ENCODE measurements at regions not wholly inside any gene's neighbourhood (a gene's known extent, or its start where the extent isn't known, plus 50 kb on each side); places are given as distances from the start of the nearest gene placed in this dataset.
"Not testable (repeated sequence)": the region's sequence is repeated elsewhere in the genome, so short reads cannot be mapped to it uniquely, and the experiment has no call there.

DNA sequence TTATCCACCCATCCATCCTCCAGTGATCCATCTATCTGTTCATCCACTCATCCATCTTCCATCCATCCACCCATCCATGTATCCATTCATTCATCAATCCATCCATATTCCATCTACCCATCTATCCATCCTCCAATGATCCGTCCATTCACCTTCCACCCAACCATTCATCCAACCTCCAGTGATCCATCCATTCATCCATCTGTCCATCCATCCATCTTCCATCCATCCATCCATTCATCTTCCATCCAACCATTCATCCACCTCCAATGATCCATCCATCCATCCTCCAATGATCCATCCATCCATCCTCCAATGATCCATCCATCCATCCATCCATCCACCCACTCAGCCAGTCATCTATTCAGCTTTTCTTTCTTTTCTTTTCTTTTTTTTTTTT lies 156.5 kb upstream of the WSCD1 start:
- DNase-seq, result no peak

DNA sequence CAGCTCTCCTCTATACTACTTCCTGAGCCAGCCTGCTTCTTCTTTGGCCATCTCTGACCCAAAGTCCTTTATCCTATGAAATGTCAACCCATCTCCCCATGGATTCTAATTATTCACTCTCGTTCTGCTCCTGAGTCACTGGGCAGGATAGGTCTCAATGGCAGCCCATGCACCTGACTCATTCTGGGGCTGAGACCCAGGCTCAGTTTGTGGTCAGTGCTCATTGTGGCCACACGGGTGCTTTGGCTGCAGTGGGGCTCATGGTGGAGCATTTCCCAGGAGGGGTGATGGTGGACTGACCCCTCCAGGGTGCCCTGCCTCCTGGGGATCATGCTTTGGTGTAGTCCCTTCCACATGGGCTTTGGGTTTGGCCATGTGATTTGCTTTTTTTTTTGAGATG lies 154.8 kb upstream of the WSCD1 start:
- no peak for DNase-seq

DNA sequence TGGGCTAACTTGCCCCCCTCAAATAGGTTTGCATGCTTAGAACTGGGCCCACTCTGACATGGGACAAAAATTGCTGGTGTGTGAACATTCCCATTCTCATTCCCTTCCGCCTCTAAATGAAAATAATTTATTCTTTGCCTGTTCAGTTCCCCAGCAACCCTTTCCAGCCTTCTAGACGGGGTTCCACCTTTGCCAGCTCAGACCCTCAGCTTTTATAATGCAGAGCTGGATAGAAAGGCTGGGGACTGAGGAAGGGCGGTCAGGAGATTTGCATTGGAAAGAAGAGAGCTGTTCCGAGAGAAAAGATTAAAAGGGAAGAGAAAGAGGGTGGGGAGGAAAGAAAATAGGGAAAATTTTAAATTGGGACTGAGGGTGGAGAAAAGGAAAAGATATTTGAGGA lies 151.1 kb upstream of the WSCD1 start:
- no peak for DNase-seq

DNA sequence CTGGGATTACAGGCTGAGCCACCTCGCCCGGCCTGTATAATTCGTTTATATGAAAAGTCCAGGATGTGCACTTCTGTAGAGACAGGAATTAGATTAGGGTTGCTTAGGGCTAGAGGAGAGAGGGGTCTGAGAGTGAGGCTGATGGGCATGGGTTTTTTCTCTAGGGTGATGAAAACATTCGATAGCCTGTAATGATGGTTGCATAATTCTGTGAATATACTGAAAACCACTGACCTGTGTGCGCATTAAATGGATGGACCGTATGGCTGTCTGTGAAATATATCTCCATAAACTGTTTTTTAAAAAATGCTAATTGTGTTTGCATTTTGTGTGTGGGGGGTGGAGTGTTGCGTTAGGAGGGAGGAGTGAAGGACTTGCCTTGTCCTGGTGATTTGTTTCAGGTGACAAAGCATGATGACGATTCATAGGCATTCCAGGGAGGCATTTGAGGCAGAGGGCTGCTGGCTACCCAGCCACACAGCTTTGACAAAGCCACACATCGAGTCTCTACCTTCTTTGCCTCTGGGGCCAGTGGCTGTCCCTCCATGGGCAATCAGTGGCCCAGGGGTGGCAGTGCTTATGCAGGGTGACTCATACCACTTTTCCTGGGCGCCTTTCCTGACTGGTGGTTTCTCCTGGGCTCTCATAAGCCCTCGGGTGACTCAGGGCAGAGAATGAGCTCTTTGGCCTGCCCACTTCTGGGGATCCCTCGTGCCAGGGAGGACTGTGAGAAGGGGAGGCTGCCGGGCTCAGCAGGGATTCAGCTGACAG lies 148.5 kb upstream of the WSCD1 start:
- DNase-seq, result no peak

DNA sequence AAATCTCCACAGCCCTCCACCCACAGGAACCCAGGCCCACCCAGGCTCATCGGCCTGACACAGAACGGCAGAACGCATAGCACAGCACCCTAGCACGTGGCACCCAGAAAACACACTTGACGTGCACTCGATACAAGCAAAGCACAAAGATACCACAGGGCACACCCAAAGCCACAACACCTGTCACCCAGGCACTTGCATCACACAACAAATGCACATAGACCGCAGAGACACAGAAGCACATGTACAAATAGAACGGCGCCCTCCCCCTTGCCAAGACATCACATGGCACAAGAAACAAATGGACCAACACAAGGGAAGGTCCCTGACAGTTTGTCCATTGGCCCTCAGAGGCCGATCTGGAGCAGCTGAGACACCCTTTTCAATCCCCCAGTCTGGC lies 147.7 kb upstream of the WSCD1 start:
- no peak for DNase-seq

DNA sequence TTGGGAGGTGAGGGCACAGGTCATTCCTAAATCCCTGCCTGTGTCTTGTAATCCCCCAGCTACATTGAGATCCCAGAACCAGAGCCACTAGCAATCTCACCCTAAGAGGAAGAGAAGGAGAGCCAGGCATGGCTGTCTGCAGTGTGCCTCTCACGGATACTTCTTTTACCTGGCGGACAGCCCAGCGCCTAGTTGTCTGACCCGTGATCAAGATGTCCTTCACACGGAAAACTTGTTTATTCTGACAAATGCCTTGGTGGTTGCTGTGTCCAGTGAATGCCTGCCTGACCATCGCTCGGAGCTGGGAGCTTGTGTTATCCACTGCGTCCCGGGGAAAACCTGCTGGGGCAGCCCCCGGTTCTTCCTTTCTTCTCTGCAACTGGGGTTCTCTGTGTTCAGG lies 140.5 kb upstream of the WSCD1 start:
- DNase-seq, result no peak

DNA sequence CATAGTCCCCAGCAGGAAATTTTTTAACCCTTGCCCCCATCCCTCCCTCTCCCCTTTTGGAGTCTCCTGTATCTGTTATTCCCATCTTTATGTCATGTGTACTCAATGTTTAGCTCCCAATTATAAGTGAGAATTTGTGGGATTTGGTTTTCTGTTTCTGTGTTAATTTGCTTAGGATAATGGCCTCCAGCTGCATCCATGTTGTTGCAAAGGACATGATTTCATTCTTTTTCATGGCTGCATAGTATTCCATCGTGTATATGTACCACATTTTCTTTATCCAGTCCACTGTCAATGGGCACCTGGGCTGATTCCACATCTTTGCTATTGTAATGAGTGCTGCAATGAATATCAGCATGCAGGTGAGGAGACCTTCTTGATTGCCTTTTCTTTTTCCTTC lies 139.6 kb upstream of the WSCD1 start:
- DNase-seq, result not testable (repeated sequence)

DNA sequence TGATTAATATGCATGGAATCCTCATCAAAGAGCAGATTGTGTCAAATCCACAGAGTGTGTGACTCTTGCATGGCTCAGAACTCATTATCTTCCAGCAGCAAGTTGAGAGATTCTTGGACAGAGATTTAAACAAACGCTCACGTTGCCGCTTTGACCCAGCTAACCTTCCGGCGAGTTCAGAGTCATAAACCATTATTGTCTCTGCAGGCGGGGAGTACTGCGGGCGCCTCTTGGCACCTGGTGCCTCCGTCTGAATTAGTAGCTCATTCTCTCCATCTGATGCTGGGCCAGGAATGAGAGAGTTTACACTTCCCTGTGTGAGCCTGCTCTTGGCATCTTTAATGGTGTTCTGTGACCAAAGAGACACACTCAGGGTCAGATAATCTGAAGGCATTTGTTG lies 138.6 kb upstream of the WSCD1 start:
- no peak for DNase-seq

DNA sequence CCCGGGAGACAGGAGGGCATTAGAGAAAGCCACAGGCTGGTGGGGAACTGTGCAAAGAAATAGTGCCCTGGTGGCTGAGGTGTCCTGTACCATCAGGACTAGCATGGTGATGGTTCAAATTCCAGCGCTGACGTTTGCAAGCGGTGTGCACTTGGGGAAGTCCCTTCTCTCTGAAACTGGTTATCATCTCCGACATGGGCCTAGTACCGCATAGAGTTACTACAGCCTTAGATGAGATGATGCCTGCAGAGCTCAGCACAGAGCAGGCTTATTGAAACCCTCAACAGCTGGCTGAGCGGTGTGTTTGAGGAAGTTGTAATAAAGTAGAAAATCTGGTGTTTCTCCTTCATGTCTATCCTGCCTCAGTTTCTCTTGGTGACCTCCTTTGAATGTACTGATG lies 136.7 kb upstream of the WSCD1 start:
- DNase-seq, result no peak

DNA sequence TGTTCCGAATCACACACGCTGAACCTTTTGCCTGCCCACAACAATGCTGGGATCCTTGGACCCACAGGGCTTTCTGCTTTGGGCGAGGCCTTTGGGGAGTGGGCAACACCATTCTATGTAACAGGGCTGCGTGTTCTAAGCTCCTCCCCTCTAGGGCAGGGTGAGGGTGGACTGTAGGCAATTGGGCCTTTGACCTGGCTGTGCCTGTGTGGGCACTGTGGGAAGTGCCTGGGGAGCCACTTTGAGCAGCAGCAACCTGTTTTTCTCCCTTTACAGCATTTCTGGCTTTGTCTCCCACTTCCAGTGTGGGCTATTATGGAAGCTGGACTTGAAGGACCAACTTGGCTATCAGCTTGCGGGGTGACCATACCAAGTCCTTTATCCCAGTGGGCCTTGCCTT lies 128.9 kb upstream of the WSCD1 start:
- no peak for DNase-seq

DNA sequence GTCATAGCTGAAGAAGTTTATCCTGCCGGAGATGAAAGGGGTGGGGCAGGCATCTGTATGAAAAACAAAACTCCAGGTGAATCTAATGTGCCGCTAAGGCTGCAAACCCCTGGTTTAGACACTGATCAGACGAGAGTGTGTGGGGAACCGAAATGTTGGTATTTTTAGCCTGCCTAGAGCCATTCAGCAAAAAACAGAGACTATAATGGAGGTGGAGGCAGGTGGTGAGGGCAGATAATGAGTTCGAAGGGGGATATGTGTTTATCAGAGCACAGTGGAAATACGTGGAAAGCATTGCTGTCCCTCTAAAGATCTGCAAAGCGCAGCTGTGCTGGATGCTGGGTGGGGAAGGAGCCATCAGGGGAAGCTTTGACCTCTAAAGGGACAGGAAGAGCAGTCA lies 127.5 kb upstream of the WSCD1 start:
- DNase-seq, result peak; percentile 89

DNA sequence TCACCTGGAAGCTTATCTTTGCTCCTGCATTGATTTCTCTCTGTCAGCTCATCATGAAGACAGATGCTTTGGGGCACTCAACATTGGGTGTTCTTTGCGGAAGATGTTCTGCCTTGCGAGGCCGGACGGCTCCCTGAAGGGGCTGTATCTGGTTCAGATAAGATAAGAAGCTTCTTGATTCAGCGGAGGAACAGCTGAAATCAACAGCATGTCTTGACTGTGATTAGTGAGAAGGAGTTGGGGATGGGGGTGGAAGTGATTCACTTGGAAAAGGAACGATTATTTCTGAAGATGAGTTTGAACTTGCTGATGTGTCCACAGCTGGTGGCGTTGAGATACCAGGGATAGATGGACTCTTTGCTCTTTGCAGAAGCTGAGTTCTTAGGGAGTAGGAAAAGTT lies 126.9 kb upstream of the WSCD1 start:
- DNase-seq, result peak; percentile 81

DNA sequence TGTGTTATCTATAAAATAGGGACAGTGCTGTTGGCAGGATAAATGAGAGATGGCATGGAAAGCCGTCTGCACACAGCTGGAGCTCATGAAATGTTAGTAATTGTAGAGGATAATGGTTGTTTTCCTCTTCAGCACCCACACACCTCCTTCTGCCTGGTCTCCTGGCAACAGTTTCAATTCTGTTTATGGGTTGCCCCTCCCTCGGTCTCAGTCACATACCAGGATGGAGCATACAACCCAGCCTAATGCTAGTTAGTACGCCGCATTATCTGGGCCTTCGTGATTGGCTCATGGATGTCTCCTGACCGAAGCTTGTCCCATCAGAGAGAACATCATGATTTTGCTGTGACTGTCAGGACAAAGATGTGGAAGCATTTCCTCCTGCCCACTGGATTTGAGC lies 126.2 kb upstream of the WSCD1 start:
- DNase-seq, result no peak

DNA sequence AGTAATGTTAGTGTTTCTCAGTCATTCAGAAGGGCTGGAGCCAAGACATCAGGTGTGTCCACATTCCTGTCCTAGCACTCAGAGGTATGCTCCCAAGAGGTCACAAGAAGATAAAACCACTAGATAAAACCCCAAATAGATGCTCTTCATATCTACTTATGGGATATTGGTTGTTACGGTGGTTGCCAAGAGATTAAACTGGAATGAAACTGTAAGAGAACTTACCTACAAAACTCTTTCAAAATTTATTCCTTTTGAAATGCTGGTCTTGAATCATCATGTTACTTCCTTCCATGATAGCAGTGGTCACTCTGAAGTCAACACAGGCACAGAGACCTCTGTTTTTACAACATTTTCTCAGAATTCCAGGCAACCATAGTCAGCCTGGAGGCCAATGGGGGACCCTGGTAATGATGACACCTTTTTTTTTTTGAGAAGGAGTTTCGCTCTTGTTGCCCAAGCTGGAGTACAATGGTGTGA lies 122.4 kb upstream of the WSCD1 start:
- no peak for DNase-seq

DNA sequence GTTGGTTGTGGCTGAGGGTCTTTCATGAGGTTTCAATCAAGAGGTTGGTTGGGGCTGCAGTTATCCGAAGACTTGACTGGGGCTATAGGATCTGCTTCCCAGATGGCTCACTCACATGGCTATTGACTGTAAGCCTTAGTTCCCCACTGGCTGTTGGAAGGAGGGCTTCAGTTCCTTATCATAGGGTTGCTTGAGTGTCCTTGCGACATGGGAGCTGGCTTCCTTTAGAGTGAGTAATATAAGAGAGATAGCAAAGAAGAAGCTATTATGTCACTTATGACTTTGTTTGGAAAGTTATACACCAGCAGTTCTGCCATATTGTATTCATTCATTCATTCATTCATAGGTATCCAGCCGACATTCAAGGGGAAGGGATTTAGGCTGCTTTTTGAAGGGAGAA lies 121.4 kb upstream of the WSCD1 start:
- DNase-seq, result no peak

DNA sequence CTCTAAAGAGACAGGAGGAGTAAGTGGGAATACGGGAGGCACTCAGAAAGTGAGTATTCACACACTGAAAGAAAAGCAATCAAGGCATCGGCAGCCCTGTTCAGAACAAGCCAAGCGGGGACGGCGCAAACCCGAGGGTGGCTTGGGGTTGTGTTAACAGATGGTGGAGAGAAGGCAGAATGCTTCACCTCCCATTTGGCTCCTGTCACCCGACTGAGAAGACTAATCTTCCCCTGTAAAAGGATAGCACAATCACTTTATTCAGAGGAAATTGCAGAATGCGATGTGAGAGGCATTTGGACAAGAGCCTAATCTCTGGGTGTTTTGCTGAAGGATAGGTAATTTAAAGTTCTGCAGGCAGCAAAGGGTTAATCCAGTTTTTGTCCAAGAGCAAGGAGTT lies 119.3 kb upstream of the WSCD1 start:
- no peak for DNase-seq

DNA sequence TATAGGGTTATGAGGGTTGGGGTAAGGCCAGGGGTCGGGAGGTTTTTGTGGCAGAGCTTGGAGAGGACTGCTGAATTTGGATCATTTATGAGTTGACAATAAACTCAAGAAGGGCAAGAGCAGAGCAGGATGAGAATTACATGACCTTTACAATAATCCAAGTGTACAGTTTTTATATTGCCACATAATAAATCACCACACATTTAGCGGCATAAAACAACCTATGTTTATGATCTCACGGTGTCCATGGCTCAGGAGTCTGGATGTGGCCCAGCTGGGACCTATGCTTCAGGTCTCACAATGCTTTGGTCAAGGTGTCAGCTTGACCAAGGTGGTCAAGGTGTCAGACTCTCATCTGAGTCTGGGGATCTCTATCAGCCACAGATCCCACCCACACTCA lies 118.3 kb upstream of the WSCD1 start:
- no peak for DNase-seq

DNA sequence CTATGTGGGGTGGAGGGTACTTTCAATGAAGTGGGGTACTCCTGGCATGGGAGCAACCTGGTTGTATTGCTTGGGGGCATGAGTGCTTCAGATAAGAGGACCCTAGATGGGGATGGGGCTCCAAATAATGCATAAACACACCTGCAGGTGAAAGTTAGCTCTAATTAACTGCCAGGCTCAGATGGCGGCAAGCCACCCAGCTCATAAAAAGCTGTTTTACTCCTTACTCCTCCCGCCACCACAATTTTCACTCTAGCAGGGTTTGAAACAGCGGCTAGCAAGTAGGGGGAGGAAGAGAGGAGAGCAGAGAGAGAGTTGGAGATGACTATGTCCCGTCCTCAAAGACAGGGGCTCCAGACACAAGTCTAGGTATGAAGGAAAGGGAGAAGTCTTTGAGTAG lies 117.7 kb upstream of the WSCD1 start:
- no peak for DNase-seq

DNA sequence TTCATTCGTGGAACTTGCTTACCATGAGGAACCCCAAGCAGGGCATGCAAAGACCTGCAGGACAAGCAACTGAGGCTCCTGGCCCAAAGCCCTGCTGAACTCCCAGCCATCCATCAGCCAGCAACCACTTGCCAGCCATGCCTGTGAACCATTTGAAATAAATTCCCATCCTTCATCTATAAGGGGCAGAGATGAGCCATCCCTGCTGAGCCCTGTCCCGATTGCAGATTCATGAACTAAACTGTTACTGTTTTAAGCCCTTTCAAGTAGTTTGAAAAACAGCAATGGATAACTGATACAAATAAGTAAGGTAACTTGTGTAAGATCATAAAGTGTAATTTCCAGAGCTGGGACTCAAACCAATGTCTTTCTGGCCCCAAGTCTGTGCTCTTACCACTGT lies 114.4 kb upstream of the WSCD1 start:
- no peak for DNase-seq

DNA sequence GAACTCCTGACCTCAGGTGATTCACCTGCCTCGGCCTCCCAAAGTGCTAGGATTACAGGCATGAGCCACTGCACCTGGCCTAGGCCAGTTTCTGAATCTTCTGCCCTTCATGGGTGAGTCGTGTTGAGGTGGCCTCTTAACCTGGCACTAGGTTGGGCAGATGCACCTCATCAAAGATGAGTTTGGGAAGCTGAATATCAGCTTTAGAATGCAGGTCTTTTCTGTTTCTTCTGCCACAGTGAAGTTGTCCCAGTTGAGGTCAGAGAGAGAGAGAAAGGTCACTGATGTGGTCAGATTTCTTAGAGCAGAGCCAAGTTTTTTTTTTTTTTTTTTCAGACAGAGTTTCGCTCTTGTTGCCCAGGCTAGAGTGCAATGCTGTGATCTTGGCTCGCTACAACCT lies 111.3 kb upstream of the WSCD1 start:
- no peak for DNase-seq

DNA sequence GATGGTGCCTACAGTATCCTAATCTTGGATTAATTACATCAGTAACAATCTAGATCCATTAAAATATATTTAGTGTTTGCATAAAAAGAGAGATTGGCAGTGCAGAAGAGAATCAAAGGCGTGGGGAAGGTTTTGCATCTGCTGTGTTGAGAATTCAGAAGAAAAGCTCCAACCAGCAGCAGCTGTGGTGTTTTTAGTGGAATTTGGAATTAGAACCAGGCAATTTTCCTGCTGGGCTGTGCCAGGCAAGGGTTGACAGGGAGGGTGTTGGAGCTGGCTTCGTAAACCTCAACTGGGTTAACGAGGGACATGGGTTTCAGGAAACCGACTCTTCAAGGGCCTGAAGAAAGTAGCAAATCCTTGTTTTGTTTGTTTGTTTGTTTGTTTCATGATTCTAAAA lies 107.8 kb upstream of the WSCD1 start:
- no peak for DNase-seq

DNA sequence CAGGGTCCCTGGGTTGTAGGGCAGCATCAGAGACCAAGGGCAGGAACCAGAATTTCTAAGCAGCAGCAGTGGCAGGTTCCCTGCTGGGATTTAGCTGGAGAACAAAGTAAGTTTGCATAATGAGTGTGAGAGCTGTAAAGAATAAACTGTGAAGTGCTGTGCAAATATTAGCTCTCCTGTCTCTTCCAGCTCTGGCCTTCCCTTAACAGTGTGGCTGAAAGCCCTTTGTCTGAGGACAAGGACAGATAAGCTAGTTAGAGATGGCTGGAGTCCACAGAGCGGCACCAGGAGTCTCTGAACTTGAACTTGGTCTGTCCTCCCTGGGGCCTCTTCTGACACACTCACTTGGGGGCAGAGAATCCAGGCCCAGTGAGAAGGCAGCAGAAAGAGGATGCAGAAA lies 98.2 kb upstream of the WSCD1 start:
- no peak for DNase-seq

DNA sequence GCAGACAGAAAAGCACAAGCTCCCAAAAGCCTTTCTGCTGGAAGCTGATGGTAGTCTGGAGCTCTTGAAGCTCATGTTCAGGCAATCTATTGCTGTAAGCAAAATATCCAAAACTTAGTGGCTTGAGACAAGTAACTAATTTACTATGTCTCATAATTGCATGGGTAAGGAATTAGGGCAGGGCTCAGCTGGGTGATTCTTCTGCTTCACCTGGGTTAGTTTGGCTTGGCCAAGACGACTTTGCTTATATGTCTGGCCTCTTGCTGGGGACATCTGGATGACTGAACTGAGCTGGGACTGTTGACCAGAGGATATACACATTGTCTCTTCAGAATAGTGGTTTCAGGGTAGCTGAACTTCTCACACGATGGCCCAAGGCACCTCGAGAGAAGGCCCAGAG lies 96.8 kb upstream of the WSCD1 start:
- DNase-seq, result no peak

DNA sequence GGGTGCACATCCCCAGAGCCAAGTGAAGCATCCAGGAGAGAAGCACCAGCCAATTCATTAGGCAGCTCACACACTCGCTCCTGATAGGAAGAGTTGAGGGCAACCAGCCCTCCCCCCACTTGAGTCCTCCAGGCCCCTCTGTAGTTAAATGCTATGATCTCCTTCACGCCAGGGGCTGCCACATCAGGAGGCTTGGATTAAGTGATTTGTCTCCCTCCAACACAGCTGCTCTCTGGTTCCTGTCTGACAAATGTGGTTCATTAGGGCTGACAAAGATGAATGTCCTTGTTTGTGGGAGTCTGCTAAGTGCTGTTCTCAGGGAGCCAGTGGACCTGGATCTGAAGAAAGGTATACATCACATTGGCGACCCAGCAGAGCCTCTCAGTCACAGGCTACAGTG lies 94.5 kb upstream of the WSCD1 start:
- no peak for DNase-seq

DNA sequence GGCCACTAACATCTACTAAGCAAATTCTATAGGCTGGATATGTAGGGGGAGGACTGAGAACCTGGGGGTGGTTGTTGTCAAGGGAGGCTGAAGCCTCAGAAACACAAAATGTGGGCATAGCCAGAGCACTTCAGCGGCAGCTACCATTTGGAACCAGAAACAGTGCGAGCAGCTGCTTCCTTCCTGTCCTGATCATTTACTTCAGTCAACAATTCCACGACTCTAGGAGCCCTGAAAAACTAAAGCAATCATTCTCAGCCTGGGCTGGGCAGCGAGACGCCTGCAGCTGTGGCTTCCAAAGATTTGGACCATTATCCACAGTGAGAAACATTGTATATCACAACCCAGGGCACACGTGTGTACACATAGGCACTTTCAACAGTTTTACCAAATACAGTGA lies 93.9 kb upstream of the WSCD1 start:
- DNase-seq, result no peak

DNA sequence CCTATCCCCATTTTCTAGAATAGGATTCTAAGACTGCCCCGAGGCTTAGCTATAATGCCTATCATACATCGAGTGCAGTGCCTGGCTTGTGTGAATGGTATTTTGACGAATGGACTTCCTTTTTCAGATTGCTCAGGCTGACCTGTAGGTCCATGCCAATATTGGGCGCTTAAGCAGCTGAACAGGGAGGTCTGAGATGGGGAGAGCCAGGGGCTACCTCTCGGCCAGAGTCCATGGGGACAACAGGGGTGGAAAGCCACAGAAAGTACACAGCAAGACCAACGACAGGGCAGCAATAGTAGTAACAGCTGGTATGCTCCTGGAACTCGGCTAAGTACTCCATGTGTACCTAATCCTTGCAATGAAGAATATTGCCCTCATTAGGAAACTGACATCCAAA lies 91.7 kb upstream of the WSCD1 start:
- no peak for DNase-seq
